ENCODE measurements at regions not wholly inside any gene's neighbourhood (a gene's known extent, or its start where the extent isn't known, plus 50 kb on each side); places are given as distances from the start of the nearest gene placed in this dataset.

DNA sequence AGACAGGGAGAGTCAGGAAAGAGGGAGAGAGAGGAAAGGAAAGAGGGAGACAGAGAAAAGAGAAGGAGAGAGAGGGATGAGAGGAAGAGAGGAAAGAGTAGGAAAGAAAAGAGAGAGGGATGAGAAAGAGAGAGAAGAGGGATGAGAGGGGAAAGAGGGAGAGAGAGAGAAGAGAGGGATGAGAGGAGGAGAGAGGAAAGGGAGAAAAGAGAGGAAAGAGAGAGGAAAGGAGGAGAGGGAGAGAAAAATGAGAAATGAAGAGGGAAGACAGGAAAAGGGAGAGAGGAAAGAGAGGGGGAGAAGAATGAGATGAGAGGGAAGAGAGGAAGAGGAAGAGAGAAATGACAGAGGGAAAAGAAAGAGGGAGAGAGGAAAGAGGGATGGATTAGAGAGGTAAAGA is 207.0 kb upstream of the SKOR2 start:
- no peak for DNase-seq (ENCODE audit: low read depth, low spot score)
- TF ChIP-seq, protein P1, sequence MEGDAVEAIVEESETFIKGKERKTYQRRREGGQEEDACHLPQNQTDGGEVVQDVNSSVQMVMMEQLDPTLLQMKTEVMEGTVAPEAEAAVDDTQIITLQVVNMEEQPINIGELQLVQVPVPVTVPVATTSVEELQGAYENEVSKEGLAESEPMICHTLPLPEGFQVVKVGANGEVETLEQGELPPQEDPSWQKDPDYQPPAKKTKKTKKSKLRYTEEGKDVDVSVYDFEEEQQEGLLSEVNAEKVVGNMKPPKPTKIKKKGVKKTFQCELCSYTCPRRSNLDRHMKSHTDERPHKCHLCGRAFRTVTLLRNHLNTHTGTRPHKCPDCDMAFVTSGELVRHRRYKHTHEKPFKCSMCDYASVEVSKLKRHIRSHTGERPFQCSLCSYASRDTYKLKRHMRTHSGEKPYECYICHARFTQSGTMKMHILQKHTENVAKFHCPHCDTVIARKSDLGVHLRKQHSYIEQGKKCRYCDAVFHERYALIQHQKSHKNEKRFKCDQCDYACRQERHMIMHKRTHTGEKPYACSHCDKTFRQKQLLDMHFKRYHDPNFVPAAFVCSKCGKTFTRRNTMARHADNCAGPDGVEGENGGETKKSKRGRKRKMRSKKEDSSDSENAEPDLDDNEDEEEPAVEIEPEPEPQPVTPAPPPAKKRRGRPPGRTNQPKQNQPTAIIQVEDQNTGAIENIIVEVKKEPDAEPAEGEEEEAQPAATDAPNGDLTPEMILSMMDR (IDR thresholded peaks at IDR 0.05; ENCODE audit: low read depth, low read length) = no peak
- H3K4me3 ChIP-seq (ENCODE audit: low read depth, low read length) = no peak overlapping the region
- in situ Hi-C loops (cut with HindIII; ENCODE audit: low sequenced_read_pairs) = no loop called here

DNA sequence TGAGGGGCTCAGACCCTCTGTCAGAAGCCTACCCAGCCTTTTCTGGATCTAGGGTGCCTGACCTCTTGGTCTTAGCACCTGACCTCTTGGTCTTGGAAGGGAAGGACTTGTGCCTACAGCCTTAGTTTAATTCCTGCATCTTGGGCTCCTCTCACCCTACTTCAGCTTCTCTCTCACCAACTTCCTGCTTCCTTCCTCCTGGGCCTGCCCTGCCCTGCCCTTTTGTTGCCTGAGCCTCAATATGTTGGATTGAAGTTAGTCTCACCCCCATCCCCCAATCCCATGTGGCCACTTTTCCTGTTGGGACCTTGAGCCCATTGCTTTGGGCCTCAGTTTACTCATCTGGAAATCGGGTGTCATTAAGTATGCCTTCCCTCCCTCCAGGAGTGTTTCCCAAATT is 206.2 kb upstream of the SKOR2 start:
- no peak for DNase-seq (ENCODE audit: low read depth, low spot score)
- in situ Hi-C loops (cut with HindIII; ENCODE audit: low sequenced_read_pairs) = no loop called here
- no peak overlapping the region for H3K4me3 ChIP-seq (ENCODE audit: low read depth, low read length)
- TF ChIP-seq, protein P1 (IDR thresholded peaks at IDR 0.05; ENCODE audit: low read depth, low read length) = no peak

DNA sequence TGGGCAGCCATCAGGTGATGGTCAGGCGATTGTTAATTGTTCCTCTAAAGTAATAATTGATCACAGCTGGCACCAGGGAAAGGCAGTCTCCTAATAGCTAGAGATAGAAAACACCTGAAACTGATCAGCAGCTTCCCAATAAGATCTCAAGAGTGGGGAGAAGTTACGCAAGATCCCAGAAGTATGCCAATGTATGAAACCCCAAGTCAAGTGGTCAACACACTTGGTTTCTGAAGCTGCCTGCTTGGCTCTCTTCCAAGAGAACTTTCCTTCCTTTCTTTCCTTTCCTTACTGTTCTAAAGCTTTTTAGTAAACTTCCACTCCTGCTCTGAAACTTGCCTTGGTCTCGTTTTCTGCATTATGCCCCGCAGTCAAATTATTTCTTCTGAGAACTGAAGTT is 201.6 kb upstream of the SKOR2 start:
- DNase-seq (ENCODE audit: low read depth, low spot score) = no peak
- in situ Hi-C loops (cut with HindIII; ENCODE audit: low sequenced_read_pairs) = no loop called here
- no peak overlapping the region for H3K4me3 ChIP-seq (ENCODE audit: low read depth, low read length)
- TF ChIP-seq, protein P1 (IDR thresholded peaks at IDR 0.05; ENCODE audit: low read depth, low read length) = no peak

DNA sequence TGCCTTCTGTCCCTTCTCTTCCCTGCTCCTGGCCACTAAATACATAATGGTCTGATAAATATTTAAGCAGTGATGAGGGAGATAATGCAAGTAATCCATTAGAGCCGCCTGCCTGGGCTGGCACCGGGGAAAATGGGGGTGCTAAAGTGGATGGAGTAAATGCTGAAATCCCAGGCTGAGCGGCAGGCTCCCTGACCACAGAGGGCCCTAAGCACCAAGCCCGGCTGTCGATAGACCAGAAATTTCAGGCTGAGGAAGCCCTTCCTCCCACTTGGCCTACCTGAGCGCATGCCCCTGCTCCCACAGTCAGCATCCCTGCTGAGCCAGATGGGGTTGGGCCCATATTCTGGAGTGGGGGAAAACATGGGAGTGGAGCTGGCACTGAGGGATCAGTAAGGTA is 197.5 kb upstream of the SKOR2 start:
- H3K4me3 ChIP-seq (ENCODE audit: low read depth, low read length) = no peak overlapping the region
- TF ChIP-seq, protein P1 (IDR thresholded peaks at IDR 0.05; ENCODE audit: low read depth, low read length) = no peak
- DNase-seq (ENCODE audit: low read depth, low spot score) = no peak
- in situ Hi-C loops (cut with HindIII; ENCODE audit: low sequenced_read_pairs) = no loop called here

DNA sequence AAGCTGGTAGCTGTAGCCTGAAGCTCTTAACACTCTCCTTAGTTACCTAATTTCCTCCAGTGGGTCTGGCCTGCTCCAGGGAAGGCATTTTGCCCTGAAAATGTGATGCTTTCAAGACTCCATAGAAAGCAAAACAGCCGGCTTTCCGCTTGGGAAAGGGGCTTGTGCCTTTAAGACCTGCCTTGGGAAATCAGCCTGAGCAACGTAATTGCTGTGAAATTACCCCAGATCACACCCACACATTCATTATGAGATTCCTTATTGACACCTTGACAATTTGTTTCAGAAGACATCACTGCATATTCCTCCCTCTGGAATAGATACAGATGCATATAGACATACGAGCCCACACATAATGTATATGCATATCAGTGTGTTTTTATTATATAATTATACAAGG is 190.5 kb upstream of the SKOR2 start:
- TF ChIP-seq, protein P1 (IDR thresholded peaks at IDR 0.05; ENCODE audit: low read depth, low read length) = no peak
- in situ Hi-C loops (cut with HindIII; ENCODE audit: low sequenced_read_pairs) = no loop called here
- no peak overlapping the region for H3K4me3 ChIP-seq (ENCODE audit: low read depth, low read length)
- no peak for DNase-seq (ENCODE audit: low read depth, low spot score)

DNA sequence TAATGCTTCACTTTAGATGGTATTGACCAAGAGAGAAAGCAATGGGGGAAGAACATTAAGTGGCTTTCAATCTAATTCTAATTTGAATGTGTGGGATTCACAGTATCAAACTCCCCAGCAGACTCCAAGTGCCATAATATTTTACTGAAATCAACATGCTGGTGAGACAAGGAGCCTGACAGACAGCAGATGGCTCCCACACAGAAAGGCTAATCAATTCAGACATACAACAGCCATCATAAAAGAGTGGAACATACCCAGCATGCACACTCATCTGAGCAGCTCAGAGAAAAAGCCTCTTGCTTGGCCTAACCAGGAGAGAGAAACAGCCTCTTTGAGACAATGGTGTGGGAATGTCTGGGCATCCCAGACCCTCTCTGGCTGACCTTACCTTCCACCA is 186.5 kb upstream of the SKOR2 start:
- in situ Hi-C loops (cut with HindIII; ENCODE audit: low sequenced_read_pairs) = no loop called here
- DNase-seq (ENCODE audit: low read depth, low spot score) = no peak
- TF ChIP-seq, protein P1 (IDR thresholded peaks at IDR 0.05; ENCODE audit: low read depth, low read length) = no peak
- no peak overlapping the region for H3K4me3 ChIP-seq (ENCODE audit: low read depth, low read length)

DNA sequence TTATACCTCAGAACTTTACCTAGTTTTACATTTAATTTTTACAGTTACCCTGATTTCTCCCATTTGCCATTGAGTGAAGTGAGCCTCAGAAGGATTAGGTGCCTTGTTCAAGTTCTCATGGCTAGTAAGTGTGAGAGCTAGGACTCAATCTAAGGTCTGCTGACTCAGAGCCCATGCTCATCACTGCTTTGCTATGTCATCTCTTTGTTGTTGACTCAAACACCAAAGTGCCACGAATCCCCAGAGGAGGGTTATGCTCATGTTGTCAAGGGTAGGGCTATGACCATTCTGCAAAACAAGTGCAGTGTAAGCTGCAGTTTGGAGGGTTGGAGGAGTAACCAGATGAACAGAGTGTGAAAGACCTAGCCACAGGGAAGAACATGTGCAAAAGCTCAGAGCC is 185.4 kb upstream of the SKOR2 start:
- no peak overlapping the region for H3K4me3 ChIP-seq (ENCODE audit: low read depth, low read length)
- TF ChIP-seq, protein P1 (IDR thresholded peaks at IDR 0.05; ENCODE audit: low read depth, low read length) = no peak
- no peak for DNase-seq (ENCODE audit: low read depth, low spot score)
- in situ Hi-C loops (cut with HindIII; ENCODE audit: low sequenced_read_pairs) = no loop called here
